Hematopoietic multipotent progenitor cell treated with erythropoietin and hydrocortisone succinate and interleukin-3 and kit ligand, for 6 days (in vitro differentiated cells): ENCODE measurements at regions not wholly inside any gene's neighbourhood (a gene's known extent, or its start where the extent isn't known, plus 50 kb on each side); places are given as distances from the start of the nearest gene placed in this dataset.

Experiments
- DNase-seq: peaks from one replicate; pipeline ENCODE4 v3.0.0-alpha.2; 2015

- DNase-seq, result no peak
These were observed 77.9 kb upstream of the DOCK9 start for GRCh38 chr13:99055735-99056134.

GRCh38 chr13:99056381-99057014, 78.6 kb upstream of the DOCK9 start:
- no peak for DNase-seq

- DNase-seq, result no peak
These were observed 79.6 kb upstream of the DOCK9 start for GRCh38 chr13:99057310-99057975.

GRCh38 chr13:99058527-99059495, 80.9 kb upstream of the DOCK9 start:
- DNase-seq, result no peak

DNA sequence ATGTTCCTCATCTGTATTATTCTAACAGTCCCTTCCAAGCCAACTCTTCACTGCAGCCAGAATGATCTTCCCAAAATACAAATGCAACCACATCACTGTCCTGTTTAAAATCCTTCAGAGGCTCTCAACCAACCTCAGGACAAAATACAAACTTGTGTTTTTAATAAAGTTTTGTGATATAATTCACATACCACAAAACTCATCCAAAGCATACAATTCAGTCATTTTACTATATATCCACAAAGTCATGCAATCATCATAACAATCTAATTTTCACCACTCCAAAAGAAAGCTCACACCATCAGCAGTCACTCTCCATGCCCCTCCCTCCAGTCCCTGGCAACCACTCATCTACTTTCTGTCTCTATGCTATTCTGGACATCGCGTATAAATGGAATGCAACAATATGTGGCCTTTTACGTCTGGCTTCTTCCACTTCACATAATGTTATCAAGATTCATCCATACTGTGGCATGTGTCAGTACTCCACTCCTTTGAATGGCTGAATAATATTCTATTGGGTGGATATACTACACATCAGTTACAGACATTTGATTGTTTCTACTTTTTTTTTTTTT, 81.7 kb upstream of the DOCK9 start:
- no peak for DNase-seq

GRCh38 chr13:99061411-99061810, 83.5 kb upstream of the DOCK9 start:
- DNase-seq, result no peak

- no peak for DNase-seq
These were observed 84.7 kb upstream of the DOCK9 start for GRCh38 chr13:99062593-99062992.

DNA sequence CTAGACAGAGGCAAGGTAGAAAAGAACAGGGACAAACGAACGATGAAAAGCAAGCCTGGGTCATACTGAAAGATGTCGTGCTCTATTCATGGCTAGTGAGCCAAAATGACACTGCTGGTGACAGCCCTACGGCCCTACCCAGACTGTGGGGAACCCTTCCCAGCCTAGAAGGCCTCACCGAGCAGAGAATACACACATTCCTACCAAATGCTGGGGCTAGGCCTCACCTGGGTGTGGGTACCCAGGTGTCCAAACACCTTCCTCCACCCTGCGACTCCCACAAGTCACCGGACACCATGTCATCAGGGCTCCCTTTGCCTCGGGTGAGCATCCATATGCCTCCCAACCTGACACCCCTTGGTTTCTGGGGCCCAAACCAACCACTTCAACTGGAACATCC, 85.3 kb upstream of the DOCK9 start:
- no peak for DNase-seq

DNA sequence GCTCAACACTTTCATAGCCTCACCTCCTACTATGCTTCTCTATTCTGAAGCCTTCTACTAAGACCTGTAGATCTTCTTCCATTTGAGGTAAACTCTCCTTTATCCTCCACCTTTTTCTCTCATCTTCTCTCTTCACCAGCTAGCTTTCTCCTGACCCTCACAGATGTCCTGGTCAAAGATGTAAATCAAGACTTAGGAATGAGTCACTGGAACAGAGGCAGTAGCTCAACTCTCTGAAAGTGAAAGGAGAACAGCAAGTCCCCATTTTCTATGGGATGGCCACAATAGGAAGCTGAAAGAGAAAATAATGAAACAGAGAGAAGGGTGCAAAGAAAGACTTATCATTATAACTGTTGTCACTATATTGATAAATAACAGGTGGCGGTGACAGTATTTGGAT, 86.1 kb upstream of the DOCK9 start:
- DNase-seq, result no peak

DNA sequence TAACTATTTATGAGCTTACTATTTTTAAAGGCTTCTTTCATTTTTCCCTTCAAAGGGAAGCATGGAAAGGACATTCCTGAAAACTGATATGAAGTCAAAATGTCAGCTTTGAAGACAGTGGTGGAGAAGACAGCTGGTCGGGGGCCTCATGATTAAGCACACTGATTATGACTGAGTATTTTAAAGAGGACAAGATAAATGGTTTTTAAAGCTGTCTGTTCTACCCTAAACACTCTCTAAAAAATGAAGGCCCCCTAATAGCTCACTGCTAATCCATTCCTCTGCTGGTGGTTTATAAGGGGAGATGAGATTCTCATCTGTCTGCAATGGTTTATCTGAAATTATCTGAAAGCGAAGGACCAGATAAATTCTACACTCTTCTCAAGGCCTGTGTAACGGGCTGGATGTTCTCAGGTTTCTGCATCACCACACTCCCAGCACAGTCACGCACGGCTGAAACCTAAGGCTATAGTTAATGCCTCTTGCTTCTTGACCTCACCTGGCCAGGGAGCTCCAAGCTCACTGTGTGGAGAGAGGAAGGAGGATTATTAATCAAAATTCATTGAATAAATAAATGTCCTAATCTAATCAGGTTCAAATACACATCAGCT, 86.9 kb upstream of the DOCK9 start:
- no peak for DNase-seq

- DNase-seq, result no peak
These were observed 87.6 kb upstream of the DOCK9 start for GRCh38 chr13:99065235-99066015.

- DNase-seq, result no peak
These were observed 88.4 kb upstream of the DOCK9 start for GRCh38 chr13:99066219-99066618.

- DNase-seq, result no peak
These were observed 89.5 kb upstream of the DOCK9 start for GRCh38 chr13:99067159-99067985.

DNA sequence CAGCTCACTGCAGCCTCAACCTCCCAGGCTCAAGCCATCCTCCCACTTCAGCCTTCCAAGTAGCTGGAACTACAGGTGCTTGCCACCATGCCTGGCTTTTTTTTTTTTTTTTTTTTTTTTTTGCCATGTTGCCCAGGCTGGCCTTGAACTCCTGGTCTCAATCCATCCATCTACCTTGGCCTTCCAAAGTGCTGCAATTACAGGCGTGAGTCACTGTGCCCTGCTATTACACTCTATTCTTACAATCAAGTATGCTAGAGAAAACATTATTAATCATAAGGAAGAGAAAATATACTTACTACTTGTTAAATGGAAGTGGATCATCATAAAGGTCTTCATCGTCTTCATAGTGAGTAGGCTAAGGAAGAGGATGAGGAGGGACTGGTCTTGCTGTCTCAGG, 93.3 kb upstream of the DOCK9 start:
- DNase-seq, result no peak

DNA sequence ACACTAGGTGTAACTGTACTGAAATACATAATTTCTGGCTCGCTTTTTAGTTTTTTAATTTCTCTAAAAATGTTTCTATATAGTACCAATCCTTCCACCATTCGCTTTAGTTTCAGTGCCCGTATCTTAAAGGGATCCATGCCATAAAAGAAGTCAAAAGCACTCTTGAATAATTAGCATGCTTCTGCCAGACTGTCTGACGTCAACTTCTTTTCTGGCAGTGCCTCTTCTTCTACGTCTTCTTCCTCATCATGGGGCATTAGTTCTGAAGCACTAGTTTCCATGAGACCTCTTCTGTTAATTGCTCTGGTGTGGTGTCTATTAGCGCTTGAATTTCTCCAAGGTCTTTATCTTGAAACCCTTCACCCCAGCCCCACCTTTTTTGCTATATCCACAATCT, 93.8 kb upstream of the DOCK9 start:
- DNase-seq, result no peak

GRCh38 chr13:99072356-99072755, 94.5 kb upstream of the DOCK9 start:
- no peak for DNase-seq

DNA sequence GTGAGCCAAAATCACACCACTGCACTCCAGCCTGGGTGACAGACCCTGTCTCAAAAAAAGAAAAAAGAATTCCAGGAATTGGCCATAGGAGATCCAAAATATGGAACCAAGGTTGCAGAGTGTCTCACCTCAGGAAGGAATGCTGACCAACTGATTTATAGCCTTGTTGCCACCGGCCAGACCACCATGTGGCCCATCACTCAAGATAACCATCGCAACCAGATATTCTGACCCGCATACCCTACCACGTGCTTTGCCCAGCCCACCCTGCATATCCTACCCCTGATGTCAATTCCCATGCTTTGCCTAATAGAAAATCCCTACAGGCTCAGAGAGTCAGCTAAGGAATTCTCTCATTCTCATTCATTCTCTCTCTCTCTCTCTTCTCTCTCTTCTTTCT, 95.1 kb upstream of the DOCK9 start:
- DNase-seq, result no peak

DNA sequence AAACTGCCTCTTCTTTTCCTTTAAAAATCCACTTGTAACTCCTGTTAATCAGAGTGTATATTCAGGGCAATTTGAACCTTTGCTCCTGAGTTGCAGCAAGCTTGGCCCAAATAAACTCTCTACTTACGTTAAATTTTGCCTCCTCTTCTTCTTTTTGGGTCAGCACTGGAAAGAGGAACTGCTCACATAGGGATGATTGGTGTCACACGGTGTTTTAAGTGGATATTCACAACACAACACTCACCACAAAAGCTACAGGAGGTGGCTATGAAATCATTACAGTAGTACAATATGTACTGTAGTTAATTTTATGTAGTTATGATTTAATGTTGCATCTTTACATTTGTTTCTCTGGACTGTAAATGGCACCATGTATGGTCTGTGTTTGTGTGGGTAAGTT, 96.8 kb upstream of the DOCK9 start:
- no peak for DNase-seq

GRCh38 chr13:99075268-99076191, 97.7 kb upstream of the DOCK9 start:
- no peak for DNase-seq
